K562 (cell line): ENCODE measurements at regions not wholly inside any gene's neighbourhood (a gene's known extent, or its start where the extent isn't known, plus 50 kb on each side); places are given as distances from the start of the nearest gene placed in this dataset.

ENCODE experiments used
- FOXA3 ChIP-seq, 2 experiments: fragments of 450-650 bp in 1 of 2; sonication (generic) in 1 of 2; formaldehyde crosslinking; IDR thresholded peaks in 1 of 2; conservative IDR thresholded peaks in 1 of 2; 2 replicates each; pipeline versions ENCODE4 v1.4.0 to v1.8.0; 2020 to 2022; ENCODE audit warnings: mild to moderate bottlenecking in 2 of 2, missing genetic modification reagents in 1 of 2
- HDGF ChIP-seq: fragments of 450-650 bp; IDR thresholded peaks from 2 replicates; pipeline ENCODE4 v1.6.1; 2016
- MLX ChIP-seq, 2 experiments: fragments of 450-650 bp in 1 of 2; sonication (generic) in 1 of 2; formaldehyde crosslinking; conservative IDR thresholded peaks; 2 replicates each; pipeline versions ENCODE4 v1.4.0 to v1.8.1; 2020 to 2022; ENCODE audit warnings: mild to moderate bottlenecking in 1 of 2, missing genetic modification reagents in 1 of 2
- TCF7 ChIP-seq: sonication (generic); IDR thresholded peaks from 2 replicates; pipeline ENCODE4 v1.6.1; 2016; ENCODE audit warnings: antibody characterized with exemption, borderline replicate concordance
- TF ChIP-seq, protein P1 (sequence below): sonication (generic); formaldehyde crosslinking; IDR thresholded peaks from 2 replicates; pipeline ENCODE4 v1.8.0; 2023; ENCODE audit warnings: mild to moderate bottlenecking, missing genetic modification reagents
- TF ChIP-seq, protein P2 (sequence below): fragments of 450-650 bp; IDR thresholded peaks from 2 replicates; pipeline ENCODE4 v1.7.1; 2018; ENCODE audit warnings: mild to moderate bottlenecking, low read depth; ENCODE audit not compliant: partially characterized antibody

DNA sequence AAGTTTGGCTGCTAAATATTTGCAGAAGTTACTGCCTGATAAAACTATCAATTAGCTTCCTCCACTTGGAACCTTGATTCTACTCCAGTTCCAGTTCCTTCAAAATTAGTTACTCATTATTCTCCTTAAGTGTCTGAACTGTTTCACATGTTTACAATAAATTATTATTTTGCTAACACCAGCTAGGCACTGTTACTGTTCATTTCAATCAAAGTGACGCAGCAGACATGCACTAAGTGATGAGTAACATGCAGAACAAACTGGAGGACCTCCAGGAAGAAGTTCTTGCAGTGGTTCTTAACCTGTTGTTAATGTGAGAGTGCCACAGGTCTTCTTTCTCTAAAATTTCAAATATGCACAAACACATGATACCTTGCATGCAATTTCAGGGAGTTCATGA lies 491.8 kb upstream of the SEMA3A start:
- TF ChIP-seq FOXA3 (CRISPR knock-in tag; conservative IDR thresholded peaks at IDR 0.05 in 1 of 2, IDR thresholded peaks at IDR 0.05 in 1 of 2) (no peak), TCF7 (no peak), MLX (CRISPR knock-in tag; conservative IDR thresholded peaks at IDR 0.05) (no peak), HDGF (no peak)
- TF ChIP-seq, protein P1, sequence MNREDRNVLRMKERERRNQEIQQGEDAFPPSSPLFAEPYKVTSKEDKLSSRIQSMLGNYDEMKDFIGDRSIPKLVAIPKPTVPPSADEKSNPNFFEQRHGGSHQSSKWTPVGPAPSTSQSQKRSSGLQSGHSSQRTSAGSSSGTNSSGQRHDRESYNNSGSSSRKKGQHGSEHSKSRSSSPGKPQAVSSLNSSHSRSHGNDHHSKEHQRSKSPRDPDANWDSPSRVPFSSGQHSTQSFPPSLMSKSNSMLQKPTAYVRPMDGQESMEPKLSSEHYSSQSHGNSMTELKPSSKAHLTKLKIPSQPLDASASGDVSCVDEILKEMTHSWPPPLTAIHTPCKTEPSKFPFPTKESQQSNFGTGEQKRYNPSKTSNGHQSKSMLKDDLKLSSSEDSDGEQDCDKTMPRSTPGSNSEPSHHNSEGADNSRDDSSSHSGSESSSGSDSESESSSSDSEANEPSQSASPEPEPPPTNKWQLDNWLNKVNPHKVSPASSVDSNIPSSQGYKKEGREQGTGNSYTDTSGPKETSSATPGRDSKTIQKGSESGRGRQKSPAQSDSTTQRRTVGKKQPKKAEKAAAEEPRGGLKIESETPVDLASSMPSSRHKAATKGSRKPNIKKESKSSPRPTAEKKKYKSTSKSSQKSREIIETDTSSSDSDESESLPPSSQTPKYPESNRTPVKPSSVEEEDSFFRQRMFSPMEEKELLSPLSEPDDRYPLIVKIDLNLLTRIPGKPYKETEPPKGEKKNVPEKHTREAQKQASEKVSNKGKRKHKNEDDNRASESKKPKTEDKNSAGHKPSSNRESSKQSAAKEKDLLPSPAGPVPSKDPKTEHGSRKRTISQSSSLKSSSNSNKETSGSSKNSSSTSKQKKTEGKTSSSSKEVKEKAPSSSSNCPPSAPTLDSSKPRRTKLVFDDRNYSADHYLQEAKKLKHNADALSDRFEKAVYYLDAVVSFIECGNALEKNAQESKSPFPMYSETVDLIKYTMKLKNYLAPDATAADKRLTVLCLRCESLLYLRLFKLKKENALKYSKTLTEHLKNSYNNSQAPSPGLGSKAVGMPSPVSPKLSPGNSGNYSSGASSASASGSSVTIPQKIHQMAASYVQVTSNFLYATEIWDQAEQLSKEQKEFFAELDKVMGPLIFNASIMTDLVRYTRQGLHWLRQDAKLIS (CRISPR knock-in tag), result no peak
- TF ChIP-seq, protein P2, sequence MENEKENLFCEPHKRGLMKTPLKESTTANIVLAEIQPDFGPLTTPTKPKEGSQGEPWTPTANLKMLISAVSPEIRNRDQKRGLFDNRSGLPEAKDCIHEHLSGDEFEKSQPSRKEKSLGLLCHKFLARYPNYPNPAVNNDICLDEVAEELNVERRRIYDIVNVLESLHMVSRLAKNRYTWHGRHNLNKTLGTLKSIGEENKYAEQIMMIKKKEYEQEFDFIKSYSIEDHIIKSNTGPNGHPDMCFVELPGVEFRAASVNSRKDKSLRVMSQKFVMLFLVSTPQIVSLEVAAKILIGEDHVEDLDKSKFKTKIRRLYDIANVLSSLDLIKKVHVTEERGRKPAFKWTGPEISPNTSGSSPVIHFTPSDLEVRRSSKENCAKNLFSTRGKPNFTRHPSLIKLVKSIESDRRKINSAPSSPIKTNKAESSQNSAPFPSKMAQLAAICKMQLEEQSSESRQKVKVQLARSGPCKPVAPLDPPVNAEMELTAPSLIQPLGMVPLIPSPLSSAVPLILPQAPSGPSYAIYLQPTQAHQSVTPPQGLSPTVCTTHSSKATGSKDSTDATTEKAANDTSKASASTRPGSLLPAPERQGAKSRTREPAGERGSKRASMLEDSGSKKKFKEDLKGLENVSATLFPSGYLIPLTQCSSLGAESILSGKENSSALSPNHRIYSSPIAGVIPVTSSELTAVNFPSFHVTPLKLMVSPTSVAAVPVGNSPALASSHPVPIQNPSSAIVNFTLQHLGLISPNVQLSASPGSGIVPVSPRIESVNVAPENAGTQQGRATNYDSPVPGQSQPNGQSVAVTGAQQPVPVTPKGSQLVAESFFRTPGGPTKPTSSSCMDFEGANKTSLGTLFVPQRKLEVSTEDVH, result no peak
